HCT116 (cell line): ENCODE measurements at regions not wholly inside any gene's neighbourhood (a gene's known extent, or its start where the extent isn't known, plus 50 kb on each side); places are given as distances from the start of the nearest gene placed in this dataset.

Source experiments
- ATAC-seq: fragments of 200-7000 bp; cut with Tn5 transposase; 2 replicates; pipeline ENCODE4 v1.9.1; 2020; ENCODE audit warnings: mild to moderate bottlenecking, moderate library complexity
- BruUV-seq: library from RNA; stranded (reverse); fragments of 400-500 nt; replicated peaks from 2 replicates; lab custom pipeline; 2021; lab: Mats Ljungman, UMichigan
- CTCF ChIA-PET: fragments of 300-600 bp; sonication (Branson Sonifier 250); formaldehyde crosslinking; loops from one replicate; lab custom pipeline; 2021; ENCODE audit warnings: antibody characterized with exemption; lab: Charles Lee
- POLR2A ChIA-PET: fragments of 300-600, 350-600 bp; sonication (Branson Sonifier 250); formaldehyde crosslinking; loops from one replicate; lab custom pipeline; 2021; ENCODE audit warnings: antibody characterized with exemption; lab: Charles Lee
- RAD21 ChIA-PET, 2 experiments: fragments of 300-600 bp; sonication (Branson Sonifier 250); formaldehyde crosslinking; loops; one replicate each; lab custom pipeline; 2023; ENCODE audit warnings: low total read pairs in 2 of 2; ENCODE audit not compliant: uncharacterized antibody in 2 of 2, unreplicated experiment in 2 of 2, low non-redundant PET in 1 of 2; lab: Charles Lee
- DNase-seq: peaks from one replicate; pipeline ENCODE4 v3.0.0-alpha.2; 2010; ENCODE audit warnings: low read depth, low spot score
- H2AFZ ChIP-seq: fragments of 200-600 bp; shearing (Covaris generic), sonication (generic); 2 replicates; pipeline ENCODE4 v1.6.1; 2017; ENCODE audit warnings: low read depth, mixed run types, mixed read lengths, antibody characterized with exemption, low read length; ENCODE audit not compliant: poor library complexity, severe bottlenecking
- H3K27ac ChIP-seq: 2 replicates; pipeline ENCODE4 v1.5.1; 2012; ENCODE audit warnings: low read depth, low read length
- H3K27me3 ChIP-seq: fragments of 200-600 bp; sonication (generic); 2 replicates; pipeline ENCODE4 v1.6.1; 2016; ENCODE audit warnings: mixed run types, low read length, mixed read lengths; ENCODE audit not compliant: insufficient read depth
- H3K36me3 ChIP-seq, 2 experiments: fragments of 200-500 bp in 1 of 2; fragments of 200-600 bp in 1 of 2; sonication (Bioruptor generic) in 1 of 2; sonication (generic) in 1 of 2; 2 replicates each; pipeline versions ENCODE4 v1.5.1 to v1.6.1; 2014 to 2016; ENCODE audit warnings: low read length in 2 of 2, inconsistent platforms in 1 of 2, mixed read lengths in 1 of 2, mixed run types in 1 of 2; ENCODE audit not compliant: insufficient read depth in 2 of 2, control insufficient read depth in 1 of 2
- H3K4me1 ChIP-seq, 2 experiments: fragments of 200-600 bp in 1 of 2; sonication (generic) in 1 of 2; 2 replicates each; pipeline versions ENCODE4 v1.5.1 to v1.6.1; 2012 to 2017; ENCODE audit warnings: low read length in 2 of 2, inconsistent platforms in 1 of 2, mild to moderate bottlenecking in 1 of 2, mixed read lengths in 1 of 2, mixed run types in 1 of 2, moderate library complexity in 1 of 2; ENCODE audit not compliant: insufficient read depth in 2 of 2, control insufficient read depth in 1 of 2
- H3K4me2 ChIP-seq: fragments of 200-600 bp; sonication (generic); 2 replicates; pipeline ENCODE4 v1.6.1; 2017; ENCODE audit warnings: mixed run types, low read length, mixed read lengths
- H3K4me3 ChIP-seq, 2 experiments: fragments of 200-600 bp in 1 of 2; sonication (generic) in 1 of 2; replicated peaks in 1 of 2; 2 replicates each; pipeline ENCODE4 v1.5.1; 2011 to 2016; ENCODE audit warnings: low read length in 2 of 2, control low read depth in 1 of 2, low read depth in 1 of 2, mild to moderate bottlenecking in 1 of 2, mixed read lengths in 1 of 2, mixed run types in 1 of 2
- H3K79me2 ChIP-seq: fragments of 200-600 bp; sonication (generic); 2 replicates; pipeline ENCODE4 v1.6.1; 2017; ENCODE audit warnings: mild to moderate bottlenecking, mixed run types, low read length, moderate library complexity, mixed read lengths; ENCODE audit not compliant: insufficient read depth
- H3K9ac ChIP-seq: fragments of 200-600 bp; sonication (generic); 2 replicates; pipeline ENCODE4 v1.6.1; 2016; ENCODE audit warnings: low read length, mixed read lengths
- H3K9me2 ChIP-seq: fragments of 200-600 bp; sonication (generic), shearing (Covaris generic); 2 replicates; pipeline ENCODE4 v1.6.1; 2017; ENCODE audit warnings: mixed run types, mild to moderate bottlenecking, moderate library complexity; ENCODE audit not compliant: insufficient read depth
- H3K9me3 ChIP-seq, 2 experiments: fragments of 200-500 bp in 1 of 2; fragments of 200-600 bp in 1 of 2; sonication (Bioruptor generic) in 1 of 2; sonication (generic) in 1 of 2; 2 replicates each; pipeline ENCODE4 v1.6.1; 2014 to 2017; ENCODE audit warnings: low read length in 2 of 2, mixed read lengths in 2 of 2, inconsistent platforms in 1 of 2, low read depth in 1 of 2, mild to moderate bottlenecking in 1 of 2, mixed run types in 1 of 2, moderate library complexity in 1 of 2; ENCODE audit not compliant: control insufficient read depth in 1 of 2, insufficient read depth in 1 of 2
- H4K20me1 ChIP-seq: fragments of 200-600 bp; sonication (generic), shearing (Covaris generic); 2 replicates; pipeline ENCODE4 v1.6.1; 2017; ENCODE audit warnings: mixed run types, mild to moderate bottlenecking, moderate library complexity; ENCODE audit not compliant: insufficient read depth
- CEBPB ChIP-seq: IDR thresholded peaks from 2 replicates; pipeline ENCODE4 v1.6.1; 2012; ENCODE audit warnings: low read depth
- EZH2 ChIP-seq: fragments of 200-600 bp; sonication (generic); IDR thresholded peaks from 2 replicates; pipeline ENCODE4 v1.6.1; 2017; ENCODE audit warnings: antibody characterized with exemption, mixed run types
- POLR2A ChIP-seq: IDR thresholded peaks from 2 replicates; pipeline ENCODE4 v1.7.0; 2011; ENCODE audit warnings: borderline replicate concordance; ENCODE audit not compliant: insufficient read depth, insufficient read length; ENCODE audit errors: extremely low read depth
- POLR2AphosphoS5 ChIP-seq: IDR thresholded peaks from 2 replicates; pipeline ENCODE4 v1.6.1; 2011; ENCODE audit warnings: mild to moderate bottlenecking, low read depth, low read length, moderate library complexity
- RAD21 ChIP-seq: IDR thresholded peaks from 2 replicates; pipeline ENCODE4 v1.6.1; 2012; ENCODE audit warnings: low read depth, mild to moderate bottlenecking
- ZNF274 ChIP-seq: fragments of 200-500 bp; sonication (Bioruptor generic); IDR thresholded peaks from 2 replicates; pipeline ENCODE4 v1.6.1; 2014; ENCODE audit warnings: mild to moderate bottlenecking, low read depth, low read length, inconsistent platforms
- intact Hi-C: fragments of 100-400 bp; cut with micrococcal nuclease; formaldehyde crosslinking; loops from 2 replicates; pipeline ENCODE4 v1.10.0; 2022
- TF ChIP-seq, protein P1 (sequence below): IDR thresholded peaks from 2 replicates; pipeline ENCODE4 v1.6.1; 2012
- TF ChIP-seq, protein P2 (sequence below), 3 experiments: fragments of 200-600 bp in 1 of 3; sonication (generic) in 1 of 3; IDR thresholded peaks in 2 of 3; conservative IDR thresholded peaks in 1 of 3; 2 replicates each; pipeline ENCODE4 v1.5.1; 2012 to 2017; ENCODE audit warnings: low read depth in 2 of 3, low read length in 2 of 3, antibody characterized with exemption in 1 of 3, borderline replicate concordance in 1 of 3, control low read depth in 1 of 3, mild to moderate bottlenecking in 1 of 3, mixed read lengths in 1 of 3, mixed run types in 1 of 3, moderate library complexity in 1 of 3; ENCODE audit not compliant: insufficient read depth in 1 of 3
- TF ChIP-seq, protein P3 (sequence below): IDR thresholded peaks from 2 replicates; pipeline ENCODE4 v1.6.1; 2012; ENCODE audit warnings: low read depth

DNA sequence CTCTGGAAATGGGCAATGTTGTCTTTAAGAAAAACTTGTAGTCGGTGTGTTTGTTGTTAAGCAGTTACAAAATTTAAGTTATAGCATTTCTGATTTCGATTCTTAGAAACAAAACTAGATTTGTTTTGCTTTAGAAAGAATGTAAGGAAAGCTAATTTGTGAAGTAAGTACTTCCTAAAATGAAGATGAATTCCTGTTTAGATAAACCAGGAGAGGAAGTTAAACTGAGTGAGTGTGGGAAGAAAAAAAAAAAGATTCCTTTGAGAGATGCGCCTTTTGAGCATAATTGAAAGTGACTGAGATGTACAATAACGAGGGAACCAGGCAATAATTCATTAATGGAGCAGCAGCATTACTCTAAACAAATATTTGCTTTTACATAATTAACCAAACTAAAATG lies 52.4 kb upstream of the ALOX12 start:
- Histone ChIP-seq H3K9ac (no peak overlapping the region), H3K4me2 (no peak overlapping the region)
- POLR2A ChIA-PET: no interaction called here
- RAD21 ChIA-PET: no interaction called here
- TF ChIP-seq ZNF274: no peak
- TF ChIP-seq, protein P1, sequence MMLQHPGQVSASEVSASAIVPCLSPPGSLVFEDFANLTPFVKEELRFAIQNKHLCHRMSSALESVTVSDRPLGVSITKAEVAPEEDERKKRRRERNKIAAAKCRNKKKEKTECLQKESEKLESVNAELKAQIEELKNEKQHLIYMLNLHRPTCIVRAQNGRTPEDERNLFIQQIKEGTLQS: no peak
- TF ChIP-seq CEBPB: no peak
- TF ChIP-seq, protein P2, sequence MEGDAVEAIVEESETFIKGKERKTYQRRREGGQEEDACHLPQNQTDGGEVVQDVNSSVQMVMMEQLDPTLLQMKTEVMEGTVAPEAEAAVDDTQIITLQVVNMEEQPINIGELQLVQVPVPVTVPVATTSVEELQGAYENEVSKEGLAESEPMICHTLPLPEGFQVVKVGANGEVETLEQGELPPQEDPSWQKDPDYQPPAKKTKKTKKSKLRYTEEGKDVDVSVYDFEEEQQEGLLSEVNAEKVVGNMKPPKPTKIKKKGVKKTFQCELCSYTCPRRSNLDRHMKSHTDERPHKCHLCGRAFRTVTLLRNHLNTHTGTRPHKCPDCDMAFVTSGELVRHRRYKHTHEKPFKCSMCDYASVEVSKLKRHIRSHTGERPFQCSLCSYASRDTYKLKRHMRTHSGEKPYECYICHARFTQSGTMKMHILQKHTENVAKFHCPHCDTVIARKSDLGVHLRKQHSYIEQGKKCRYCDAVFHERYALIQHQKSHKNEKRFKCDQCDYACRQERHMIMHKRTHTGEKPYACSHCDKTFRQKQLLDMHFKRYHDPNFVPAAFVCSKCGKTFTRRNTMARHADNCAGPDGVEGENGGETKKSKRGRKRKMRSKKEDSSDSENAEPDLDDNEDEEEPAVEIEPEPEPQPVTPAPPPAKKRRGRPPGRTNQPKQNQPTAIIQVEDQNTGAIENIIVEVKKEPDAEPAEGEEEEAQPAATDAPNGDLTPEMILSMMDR (IDR thresholded peaks at IDR 0.05 in 2 of 3, conservative IDR thresholded peaks at IDR 0.05 in 1 of 3; ENCODE audit: borderline replicate concordance in 1 of 3, insufficient read depth in 1 of 3, low read depth in 2 of 3, low read length in 2 of 3): no peak
- no peak for TF ChIP-seq POLR2AphosphoS5
- no peak for TF ChIP-seq POLR2A
- TF ChIP-seq EZH2: no peak
- no peak for TF ChIP-seq RAD21
- TF ChIP-seq, protein P3, sequence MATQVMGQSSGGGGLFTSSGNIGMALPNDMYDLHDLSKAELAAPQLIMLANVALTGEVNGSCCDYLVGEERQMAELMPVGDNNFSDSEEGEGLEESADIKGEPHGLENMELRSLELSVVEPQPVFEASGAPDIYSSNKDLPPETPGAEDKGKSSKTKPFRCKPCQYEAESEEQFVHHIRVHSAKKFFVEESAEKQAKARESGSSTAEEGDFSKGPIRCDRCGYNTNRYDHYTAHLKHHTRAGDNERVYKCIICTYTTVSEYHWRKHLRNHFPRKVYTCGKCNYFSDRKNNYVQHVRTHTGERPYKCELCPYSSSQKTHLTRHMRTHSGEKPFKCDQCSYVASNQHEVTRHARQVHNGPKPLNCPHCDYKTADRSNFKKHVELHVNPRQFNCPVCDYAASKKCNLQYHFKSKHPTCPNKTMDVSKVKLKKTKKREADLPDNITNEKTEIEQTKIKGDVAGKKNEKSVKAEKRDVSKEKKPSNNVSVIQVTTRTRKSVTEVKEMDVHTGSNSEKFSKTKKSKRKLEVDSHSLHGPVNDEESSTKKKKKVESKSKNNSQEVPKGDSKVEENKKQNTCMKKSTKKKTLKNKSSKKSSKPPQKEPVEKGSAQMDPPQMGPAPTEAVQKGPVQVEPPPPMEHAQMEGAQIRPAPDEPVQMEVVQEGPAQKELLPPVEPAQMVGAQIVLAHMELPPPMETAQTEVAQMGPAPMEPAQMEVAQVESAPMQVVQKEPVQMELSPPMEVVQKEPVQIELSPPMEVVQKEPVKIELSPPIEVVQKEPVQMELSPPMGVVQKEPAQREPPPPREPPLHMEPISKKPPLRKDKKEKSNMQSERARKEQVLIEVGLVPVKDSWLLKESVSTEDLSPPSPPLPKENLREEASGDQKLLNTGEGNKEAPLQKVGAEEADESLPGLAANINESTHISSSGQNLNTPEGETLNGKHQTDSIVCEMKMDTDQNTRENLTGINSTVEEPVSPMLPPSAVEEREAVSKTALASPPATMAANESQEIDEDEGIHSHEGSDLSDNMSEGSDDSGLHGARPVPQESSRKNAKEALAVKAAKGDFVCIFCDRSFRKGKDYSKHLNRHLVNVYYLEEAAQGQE: no peak
- TF ChIP-seq, all 23 proteins: peak for 0
- DNase-seq: no peak
- Histone ChIP-seq H3K27ac (no peak overlapping the region), H3K9me2 (no peaks in the 10 kb centered on the region), H4K20me1 (no peaks in the 10 kb centered on the region), H3K9me3 (no peaks in the 10 kb centered on the region), H2AFZ (no peak overlapping the region), H3K4me1 (no peaks in the 10 kb centered on the region), H3K4me3 (no peak overlapping the region), H3K27me3 (no peaks in the 10 kb centered on the region), H3K36me3 (no peaks in the 10 kb centered on the region; a peak in 1 of 4 replicates), H3K79me2 (no peaks in the 10 kb centered on the region)
- intact Hi-C loops: no loop called here
- CTCF ChIA-PET: no interaction called here
- no TSS peak for BruUV-seq
- ATAC-seq: no peak
